ENCODE measurements at regions not wholly inside any gene's neighbourhood (a gene's known extent, or its start where the extent isn't known, plus 50 kb on each side); places are given as distances from the start of the nearest gene placed in this dataset.

GRCh38 chr1:38223391-38223790 is 176.8 kb upstream of the POU3F1 start:
- ATAC-seq: no peak
- no peaks in the 10 kb centered on the region for H3K9me3 ChIP-seq

GRCh38 chr1:38222891-38223290 is 176.3 kb upstream of the POU3F1 start:
- WGBS, 2 donors (ENCODE audit: low coverage in 1 of 2): 65 to 71% methylated on average over 2 of the region's 2 CpGs
- Histone ChIP-seq H3K27ac (no peak overlapping the region), H3K4me3 (no peak overlapping the region), H3K36me3 (no peaks in the 10 kb centered on the region), H3K27me3 (peaks cover 35% of the 10 kb centered on the region), H3K4me1 (no peaks in the 10 kb centered on the region), H3K9me3 (no peaks in the 10 kb centered on the region)
- no peak for TF ChIP-seq POLR2AphosphoS5 (IDR thresholded peaks at IDR 0.05)
- TF ChIP-seq CTCF (IDR thresholded peaks at IDR 0.05): no peak
- TF ChIP-seq EP300 (IDR thresholded peaks at IDR 0.05): no peak
- no peak for TF ChIP-seq POLR2A (IDR thresholded peaks at IDR 0.05)
- ATAC-seq: no peak

More at GRCh38 chr1:38223391-38223790, 176.8 kb upstream of the POU3F1 start:
- H3K27ac ChIP-seq: no peak overlapping the region
- H3K36me3 ChIP-seq: no peaks in the 10 kb centered on the region
- H3K4me1 ChIP-seq: no peaks in the 10 kb centered on the region
- H3K4me3 ChIP-seq: no peak overlapping the region
- no peak for TF ChIP-seq CTCF (IDR thresholded peaks at IDR 0.05)
- TF ChIP-seq POLR2AphosphoS5 (IDR thresholded peaks at IDR 0.05): no peak
- TF ChIP-seq EP300 (IDR thresholded peaks at IDR 0.05): no peak
- no peak for TF ChIP-seq POLR2A (IDR thresholded peaks at IDR 0.05)
- peaks cover 30% of the 10 kb centered on the region for H3K27me3 ChIP-seq

- Histone ChIP-seq H3K9me3 (no peaks in the 10 kb centered on the region), H3K4me3 (no peak overlapping the region), H3K4me1 (no peaks in the 10 kb centered on the region), H3K27ac (no peak overlapping the region), H3K36me3 (no peaks in the 10 kb centered on the region), H3K27me3 (peaks cover 52% of the 10 kb centered on the region)
- no peak for TF ChIP-seq POLR2A (IDR thresholded peaks at IDR 0.05)
- ATAC-seq: no peak
- WGBS, 2 donors (ENCODE audit: low coverage in 1 of 2): 51 to 54% methylated on average over 7 to 9 of the region's 9 CpGs
Observed at GRCh38 chr1:38221006-38221649, 174.5 kb upstream of the POU3F1 start.

- Histone ChIP-seq H3K4me1 (no peaks in the 10 kb centered on the region), H3K4me3 (no peak overlapping the region), H3K27ac (no peak overlapping the region), H3K27me3 (peaks cover 85% of the 10 kb centered on the region), H3K36me3 (no peaks in the 10 kb centered on the region), H3K9me3 (no peaks in the 10 kb centered on the region)
- ATAC-seq: no peak
- TF ChIP-seq EP300 (IDR thresholded peaks at IDR 0.05) (no peak), POLR2AphosphoS5 (IDR thresholded peaks at IDR 0.05) (no peak), POLR2A (IDR thresholded peaks at IDR 0.05) (no peak), CTCF (IDR thresholded peaks at IDR 0.05) (no peak)
- WGBS, 2 donors (ENCODE audit: low coverage in 1 of 2): 60 to 82% methylated on average over 1 to 2 of the region's 5 CpGs
Observed at GRCh38 chr1:38217316-38217715, 170.7 kb upstream of the POU3F1 start.

- Histone ChIP-seq H3K27ac (no peak overlapping the region), H3K36me3 (no peaks in the 10 kb centered on the region), H3K4me1 (no peaks in the 10 kb centered on the region), H3K4me3 (no peak overlapping the region), H3K9me3 (no peaks in the 10 kb centered on the region), H3K27me3 (peaks cover 60% of the 10 kb centered on the region)
- no peak for TF ChIP-seq CTCF (IDR thresholded peaks at IDR 0.05)
- TF ChIP-seq POLR2A (IDR thresholded peaks at IDR 0.05): no peak
- TF ChIP-seq POLR2AphosphoS5 (IDR thresholded peaks at IDR 0.05): no peak
- TF ChIP-seq EP300 (IDR thresholded peaks at IDR 0.05): no peak
- 48 to 60% methylated on average over 14 to 16 of the region's 34 CpGs for WGBS, 2 donors (ENCODE audit: low coverage in 1 of 2)
- ATAC-seq: no peak
Observed at GRCh38 chr1:38213646-38214434, 167.2 kb upstream of the POU3F1 start.
